AG09319 (cell line): ENCODE measurements at regions not wholly inside any gene's neighbourhood (a gene's known extent, or its start where the extent isn't known, plus 50 kb on each side); places are given as distances from the start of the nearest gene placed in this dataset.

Source experiments
- DNase-seq: peaks from one replicate; pipeline ENCODE4 v3.0.0-alpha.2; 2010; ENCODE audit warnings: low read depth; ENCODE audit errors: extremely low read depth
- CTCF ChIP-seq: IDR thresholded peaks from 2 replicates; pipeline ENCODE4 v1.5.1; 2011; ENCODE audit warnings: low read depth, mild to moderate bottlenecking, inconsistent platforms, low read length, moderate library complexity

- DNase-seq: no peak
- no peak for TF ChIP-seq CTCF
These were observed 706.7 kb upstream of the ADAMTS5 start for GRCh38 chr21:27673581-27673980.

DNA sequence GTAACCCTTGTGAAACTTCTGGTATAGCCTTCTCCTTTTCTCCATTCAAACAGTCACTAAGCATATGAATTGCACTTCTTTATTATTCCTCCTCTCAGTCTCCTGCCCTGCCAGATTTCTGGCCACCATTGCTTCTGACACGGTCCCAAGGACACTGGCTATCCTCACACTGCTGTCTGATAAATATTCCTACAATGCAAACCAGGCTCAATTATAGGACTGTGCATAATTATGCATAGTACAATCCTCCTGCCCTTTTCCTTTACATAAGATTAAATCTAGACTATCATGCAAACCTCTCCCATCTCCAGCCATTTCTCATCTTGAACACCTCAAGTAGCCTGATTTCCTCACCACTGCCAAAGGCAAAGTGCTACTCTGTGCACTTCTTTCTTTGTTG lies 704.3 kb upstream of the ADAMTS5 start:
- TF ChIP-seq CTCF: no peak
- DNase-seq: no peak

DNA sequence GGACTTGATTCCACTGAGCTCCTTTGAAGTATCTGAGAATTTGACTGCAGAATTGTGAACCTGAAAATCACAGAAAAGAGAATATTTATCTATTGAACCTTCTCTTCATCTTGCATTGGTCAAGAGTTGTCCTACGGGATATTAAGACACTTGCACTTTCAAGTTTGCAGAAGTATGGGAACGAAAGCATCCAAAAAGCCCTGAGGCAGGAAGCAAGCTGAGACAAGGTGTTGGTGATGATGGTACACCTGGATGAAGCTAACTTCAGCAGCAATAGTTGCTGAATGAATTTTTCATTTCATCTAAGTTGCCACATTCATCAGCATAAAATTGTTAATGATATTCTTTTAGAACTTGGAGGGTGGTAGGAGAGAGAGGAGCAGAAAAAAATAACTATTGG lies 686.6 kb upstream of the ADAMTS5 start:
- no peak for DNase-seq
- TF ChIP-seq CTCF: no peak

GRCh38 chr21:27649762-27650161 lies 682.9 kb upstream of the ADAMTS5 start:
- no peak for DNase-seq
- no peak for TF ChIP-seq CTCF

DNA sequence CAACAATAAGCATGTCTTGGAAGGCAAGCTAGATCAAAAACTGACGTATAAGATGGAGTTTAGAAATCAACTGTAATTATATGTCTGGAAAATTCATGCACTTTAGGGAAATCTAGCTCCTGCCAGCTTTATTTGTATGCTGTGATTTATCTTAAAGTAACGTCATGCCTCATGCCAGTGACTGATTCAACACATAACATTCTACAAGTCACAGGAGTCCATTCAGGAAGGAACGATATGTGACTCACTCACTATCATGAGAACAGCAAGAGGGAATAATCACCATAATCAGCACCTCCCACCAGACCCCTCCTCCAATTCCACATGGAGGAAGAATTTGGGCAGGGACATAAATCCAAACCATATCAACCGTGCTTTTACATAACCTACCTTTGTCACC lies 682.4 kb upstream of the ADAMTS5 start:
- no peak for TF ChIP-seq CTCF
- DNase-seq: peak; percentile 39

DNA sequence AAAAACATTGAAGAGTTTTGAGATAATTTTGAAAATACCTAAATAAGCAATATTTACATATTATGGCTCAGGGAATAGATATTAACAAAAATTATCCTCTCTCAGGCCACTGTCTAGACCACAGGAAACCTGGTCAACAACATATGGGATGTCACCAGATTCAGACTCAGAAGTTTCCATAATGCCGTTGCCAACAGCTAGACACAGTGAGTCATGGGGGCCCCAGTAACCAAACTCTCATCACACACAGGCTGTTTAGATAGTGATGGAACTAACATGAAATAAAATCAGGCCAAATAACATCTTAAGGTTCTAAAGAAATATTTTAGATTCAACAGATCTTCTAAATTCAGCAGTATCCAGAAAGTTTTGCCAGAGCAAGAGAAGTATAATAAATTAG lies 681.7 kb upstream of the ADAMTS5 start:
- DNase-seq: peak; percentile 11
- TF ChIP-seq CTCF: no peak

GRCh38 chr21:27647921-27648320 lies 681.0 kb upstream of the ADAMTS5 start:
- no peak for TF ChIP-seq CTCF
- no peak for DNase-seq

DNA sequence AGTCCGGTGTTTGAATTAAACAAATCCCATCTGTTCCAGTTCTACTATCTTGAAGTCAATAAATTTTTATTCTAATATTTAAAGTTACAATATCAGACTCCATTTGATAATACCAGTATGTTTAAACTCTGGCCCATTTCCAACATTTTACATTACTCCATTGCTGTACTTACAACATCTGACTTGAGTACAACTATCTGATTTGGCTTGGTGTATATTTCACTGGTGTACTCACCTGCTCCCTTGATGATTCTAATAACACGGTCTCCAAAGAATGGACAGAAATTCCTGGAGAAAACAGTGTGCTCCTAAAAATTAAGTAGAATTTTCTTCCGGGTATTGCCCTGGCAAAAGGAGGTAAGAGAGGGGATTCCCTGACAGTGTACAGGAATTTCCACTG lies 680.5 kb upstream of the ADAMTS5 start:
- TF ChIP-seq CTCF: no peak
- no peak for DNase-seq
